Stimulated activated CD4-positive, alpha-beta T cell treated with anti-CD3 and anti-CD28 coated beads, Interleukin-4, amount 100 ng/mL, for 1 hour (primary cell): ENCODE measurements at regions not wholly inside any gene's neighbourhood (a gene's known extent, or its start where the extent isn't known, plus 50 kb on each side); places are given as distances from the start of the nearest gene placed in this dataset.

Experiments used
- DNase-seq: peaks from one replicate; pipeline ENCODE4 v3.0.0-alpha.2; 2020

DNA sequence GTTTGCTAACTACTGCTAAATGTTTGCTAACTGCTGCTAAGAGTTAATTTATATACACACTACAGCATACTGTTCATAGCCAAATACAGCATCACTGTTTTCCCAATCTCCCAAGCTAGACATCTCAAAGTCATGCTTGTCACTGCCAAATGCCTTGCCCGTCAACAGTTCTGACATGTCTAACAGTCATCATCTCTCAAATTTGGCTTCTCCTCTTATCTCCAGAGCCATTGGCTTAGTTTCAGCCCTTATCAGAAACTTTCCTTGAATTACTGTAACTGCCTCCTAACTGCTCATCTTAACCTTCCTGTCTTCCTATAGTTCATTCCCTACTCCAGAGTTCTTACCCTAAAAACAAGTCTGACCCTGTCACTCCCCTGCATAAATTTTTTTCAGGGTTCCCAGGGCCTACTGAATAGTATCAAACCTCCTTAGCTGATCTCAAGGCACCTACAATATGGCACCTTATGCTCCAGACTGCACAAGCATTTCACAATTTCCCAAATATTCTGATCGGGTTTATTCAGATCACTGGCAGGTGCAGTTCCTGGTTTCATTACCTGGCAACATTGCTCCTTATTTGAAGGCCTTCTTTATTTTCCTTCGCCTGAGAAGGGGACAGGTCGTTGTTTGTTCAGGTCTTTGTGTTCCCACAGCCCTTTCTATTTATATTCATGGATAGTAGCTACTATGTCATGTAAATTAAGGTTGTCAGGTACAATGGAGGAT lies 55.9 kb upstream of the ANKRD55 start:
- no peak for DNase-seq

DNA sequence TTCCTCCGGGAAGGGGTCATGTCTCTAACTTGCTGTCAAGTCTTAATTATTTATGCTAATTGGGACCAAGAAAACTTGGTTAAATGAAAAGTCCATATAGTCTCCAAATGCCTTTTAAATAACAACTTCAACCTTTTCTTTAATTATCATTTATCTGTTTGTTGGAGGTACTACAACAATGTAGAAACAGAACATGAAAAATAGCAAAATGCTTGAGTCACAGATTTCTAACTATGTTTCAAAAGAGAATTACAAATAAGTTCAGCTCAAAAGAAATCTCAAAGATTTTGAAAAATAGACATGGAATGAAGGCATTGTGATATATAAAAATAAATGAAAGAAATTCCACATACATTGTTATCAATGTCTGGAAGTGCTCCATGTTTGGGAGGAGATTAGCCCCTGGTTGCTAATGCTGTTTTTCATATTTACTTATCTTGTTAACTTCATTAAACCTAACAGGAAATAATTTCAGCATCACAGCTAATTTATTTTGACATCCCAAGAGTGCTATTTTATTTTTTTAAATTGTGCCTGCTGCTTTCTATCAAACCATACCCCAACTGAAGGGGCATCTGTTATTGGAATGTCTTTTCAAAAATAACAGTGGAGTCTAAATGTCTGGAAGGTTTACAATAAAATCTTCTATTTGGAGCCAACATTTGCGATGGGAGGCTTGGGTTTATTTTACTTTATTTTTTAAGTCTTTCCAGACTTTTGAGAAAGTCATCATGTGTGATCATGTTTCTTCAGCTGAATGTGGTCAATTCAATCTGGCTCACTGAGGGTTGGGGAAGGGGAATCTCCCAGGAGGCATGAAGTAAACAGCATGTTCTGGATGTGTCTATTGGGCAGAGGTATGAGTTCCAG lies 53.1 kb upstream of the ANKRD55 start:
- DNase-seq = no peak

DNA sequence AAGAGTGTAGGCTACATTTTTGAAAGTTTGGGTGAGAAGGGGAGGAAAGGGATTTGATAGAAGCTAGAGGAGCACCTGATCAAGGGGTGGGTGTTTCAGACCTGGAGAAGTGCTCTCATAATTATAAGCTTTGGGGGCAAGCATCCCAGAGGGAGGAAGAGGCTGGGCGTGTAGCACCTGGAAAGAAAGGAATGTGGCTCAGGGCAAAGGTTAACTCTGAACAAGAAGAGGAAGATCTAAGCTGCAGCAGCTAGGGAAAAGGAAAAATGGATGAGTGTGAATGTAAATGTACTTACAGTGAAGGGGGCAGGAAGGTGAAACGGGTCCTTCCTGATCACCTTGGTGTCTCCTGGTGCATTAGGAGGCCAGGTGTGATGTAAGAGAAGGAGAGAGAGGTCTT lies 49.8 kb upstream of the ANKRD55 start:
- DNase-seq = no peak
